Head of caudate nucleus (tissue), 42 donors: ENCODE measurements at regions not wholly inside any gene's neighbourhood (a gene's known extent, or its start where the extent isn't known, plus 50 kb on each side); places are given as distances from the start of the nearest gene placed in this dataset.
"Not testable (repeated sequence)": the region's sequence is repeated elsewhere in the genome, so short reads cannot be mapped to it uniquely, and the experiment has no call there.

Experiments used
- DNase-seq, 42 donors: peaks; one replicate each; pipeline versions ENCODE4 v3.0.0 to v3.0.0-alpha.2; 2020 to 2021; ENCODE audit warnings: mixed read lengths in 7 of 42
- intact Hi-C: fragments of 100-400 bp; cut with DNase I; formaldehyde crosslinking; loops from one replicate; pipeline ENCODE4 v1.15.0; 2022

DNA sequence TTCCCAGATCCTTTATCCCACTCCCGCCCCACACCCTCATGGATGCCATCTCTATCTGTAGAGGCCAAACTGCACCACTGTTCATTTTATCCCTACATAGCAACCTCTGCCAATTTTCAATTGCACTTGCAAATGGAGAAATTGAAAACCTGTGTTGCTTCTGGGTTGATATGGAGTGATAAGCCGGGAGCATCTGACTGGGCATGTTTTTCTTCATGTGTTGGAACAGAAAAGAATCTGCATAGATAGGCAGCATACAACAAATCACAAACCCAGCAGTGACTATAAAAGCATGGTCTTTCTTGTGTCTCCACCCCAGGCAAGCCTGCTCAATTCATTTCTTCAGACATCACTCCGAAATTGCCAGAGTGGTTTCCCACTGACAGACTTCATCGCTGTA is 608.8 kb upstream of the CAMK1G start:
- intact Hi-C loops: no loop called here
- DNase-seq: no peak

DNA sequence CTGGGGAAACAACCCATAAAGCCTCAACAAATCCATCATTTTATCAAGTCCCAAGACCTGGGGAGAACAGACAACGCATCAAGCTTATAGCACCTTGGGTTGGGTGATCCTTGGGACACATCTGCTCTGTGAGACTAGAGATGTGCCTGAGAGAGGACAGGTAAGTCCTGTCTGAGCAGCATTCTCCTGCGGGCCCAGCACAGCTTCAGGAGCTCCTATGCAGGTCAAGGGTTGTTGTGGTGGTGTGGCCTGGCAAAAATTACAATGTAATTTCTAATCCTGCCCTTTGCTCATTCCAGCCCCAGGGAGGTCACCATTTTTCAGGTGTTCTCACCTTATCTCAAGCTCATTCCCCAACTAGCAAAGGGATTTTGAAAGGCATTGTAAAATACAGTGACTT is 608.1 kb upstream of the CAMK1G start:
- DNase-seq: no peak
- intact Hi-C loops: no loop called here

GRCh38 chr1:208977012-208977411 is 606.5 kb upstream of the CAMK1G start:
- intact Hi-C loops: no loop called here
- no peak for DNase-seq

DNA sequence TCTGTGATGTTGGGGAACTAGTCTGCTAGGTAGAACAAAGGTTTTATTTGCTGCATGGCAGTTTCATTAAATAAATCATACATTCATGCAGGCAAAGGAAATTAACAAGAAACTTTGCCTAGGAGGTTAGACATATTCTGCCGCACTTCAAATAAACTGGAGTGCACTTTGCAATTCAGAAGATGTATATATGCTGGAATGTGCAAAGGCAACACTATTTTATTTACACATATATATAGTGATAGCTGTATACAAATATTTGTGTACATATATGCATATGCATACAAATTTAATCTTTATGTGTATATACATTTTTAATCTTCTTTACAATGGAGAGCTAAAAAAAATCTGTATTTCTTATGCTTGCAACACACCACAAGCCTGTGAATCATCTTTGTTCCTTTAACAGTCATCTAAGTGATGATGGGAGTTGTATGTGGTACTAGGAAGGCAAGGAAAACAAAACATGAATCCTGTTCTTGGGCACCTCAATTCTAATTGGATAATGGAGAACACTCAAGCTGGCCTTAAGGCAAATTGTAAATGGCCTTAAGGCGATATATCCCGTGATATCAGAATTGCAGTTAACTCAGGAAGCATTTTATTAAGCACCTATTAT is 605.8 kb upstream of the CAMK1G start:
- intact Hi-C loops: no loop called here
- no peak for DNase-seq

DNA sequence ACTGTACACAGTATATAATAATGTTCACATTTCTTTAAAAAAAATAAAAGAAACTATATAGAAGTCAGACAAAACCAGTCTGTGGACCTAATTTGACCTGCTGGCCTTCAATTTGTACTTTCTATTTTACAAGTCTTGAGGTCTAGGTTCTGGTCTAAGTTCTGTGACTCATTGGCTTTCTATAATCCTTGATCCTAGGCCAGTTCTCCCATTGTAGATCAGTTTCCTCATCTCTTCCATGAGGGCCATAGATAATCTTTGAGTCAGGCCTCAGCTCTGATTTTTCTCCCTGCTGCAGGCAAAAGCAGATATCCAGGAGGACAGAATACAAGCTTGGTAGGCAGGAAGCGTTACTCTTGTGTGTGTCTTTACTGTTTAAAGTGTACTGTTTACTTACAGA is 603.7 kb upstream of the CAMK1G start:
- no peak for DNase-seq
- intact Hi-C loops: no loop called here

- intact Hi-C loops: no loop called here
Measured at GRCh38 chr1:208980605-208981004, 602.9 kb upstream of the CAMK1G start.

DNA sequence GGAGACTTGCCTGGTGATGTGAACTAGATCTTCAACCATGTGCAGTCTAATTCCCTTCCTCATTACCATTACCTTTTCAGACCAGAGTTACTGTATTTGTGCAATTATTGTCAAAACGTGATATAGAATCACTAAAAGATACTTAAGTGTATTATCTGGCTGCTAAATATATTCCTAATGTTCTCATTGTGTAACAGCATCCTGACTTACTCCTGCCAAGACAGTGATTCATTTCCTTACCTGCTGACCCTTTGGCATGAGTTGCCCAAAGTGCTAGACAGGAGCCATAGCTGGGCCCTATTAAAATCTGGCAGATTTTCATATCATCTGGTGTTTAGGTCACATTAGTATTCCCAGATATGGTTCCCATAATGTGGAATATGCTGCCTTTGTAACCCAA is 598.3 kb upstream of the CAMK1G start:
- intact Hi-C loops: no loop called here
- DNase-seq: no peak

More at GRCh38 chr1:208980605-208981004, 602.9 kb upstream of the CAMK1G start:
- DNase-seq: peak in 1 of 42 donors; percentile 5

DNA sequence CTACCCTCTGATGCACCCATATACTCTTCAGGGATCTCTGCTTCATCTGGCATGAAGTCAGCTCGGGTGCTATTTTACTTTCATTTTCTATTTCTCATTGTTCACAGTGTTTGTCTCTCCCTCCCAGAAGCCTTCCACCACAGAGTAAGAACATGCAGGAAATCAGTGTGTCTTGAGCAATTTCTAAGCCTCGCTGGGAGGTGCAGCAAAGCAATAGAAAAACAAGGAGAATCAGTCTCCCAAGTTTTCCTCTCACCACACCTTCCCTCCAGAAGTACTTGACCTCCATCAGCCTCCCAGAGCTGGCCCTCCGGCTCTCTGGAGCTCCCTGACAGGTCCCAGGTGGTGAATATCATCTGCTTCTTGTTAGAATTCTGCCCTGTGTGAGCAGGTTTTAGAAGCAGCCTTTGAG is 594.7 kb upstream of the CAMK1G start:
- intact Hi-C loops: no loop called here
- peak in 2 of 42 donors; percentile 5 to 40 for DNase-seq

DNA sequence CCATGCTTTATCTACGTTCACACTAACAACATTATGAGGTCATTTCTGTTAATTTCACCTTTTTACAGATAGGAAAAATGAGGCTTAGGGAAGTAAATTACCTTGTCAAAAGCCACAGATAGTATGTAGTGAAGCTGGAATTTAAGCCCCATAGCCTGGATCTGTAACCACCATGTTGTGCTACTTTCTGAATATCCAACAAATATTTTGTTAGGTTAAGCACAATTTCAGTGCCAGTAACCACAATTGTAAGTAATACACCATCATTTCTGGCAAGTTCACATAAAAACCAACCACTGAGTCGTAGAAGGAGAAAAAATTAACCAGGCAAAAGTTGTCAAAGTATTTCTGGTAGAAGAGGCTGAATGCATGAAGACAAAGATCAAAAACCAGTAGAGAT is 593.1 kb upstream of the CAMK1G start:
- DNase-seq: no peak
- intact Hi-C loops: no loop called here

DNA sequence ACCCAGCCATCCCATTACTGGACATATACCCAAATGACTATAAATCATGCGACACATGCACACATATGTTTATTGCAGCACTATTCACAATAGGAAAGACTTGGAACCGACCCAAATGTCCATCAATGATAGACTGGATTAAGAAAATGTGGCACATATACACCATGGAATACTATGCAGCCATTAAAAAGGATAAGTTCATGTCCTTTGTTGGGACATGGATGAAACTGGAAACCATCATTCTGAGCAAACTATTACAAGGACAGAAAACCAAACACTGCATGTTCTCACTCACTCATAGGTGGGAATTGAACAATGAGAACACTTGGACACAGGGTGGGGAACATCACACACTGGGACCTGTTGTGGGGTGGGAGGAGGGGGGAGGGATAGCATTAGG is 586.5 kb upstream of the CAMK1G start:
- intact Hi-C loops, DNase-seq: not testable (repeated sequence)

DNA sequence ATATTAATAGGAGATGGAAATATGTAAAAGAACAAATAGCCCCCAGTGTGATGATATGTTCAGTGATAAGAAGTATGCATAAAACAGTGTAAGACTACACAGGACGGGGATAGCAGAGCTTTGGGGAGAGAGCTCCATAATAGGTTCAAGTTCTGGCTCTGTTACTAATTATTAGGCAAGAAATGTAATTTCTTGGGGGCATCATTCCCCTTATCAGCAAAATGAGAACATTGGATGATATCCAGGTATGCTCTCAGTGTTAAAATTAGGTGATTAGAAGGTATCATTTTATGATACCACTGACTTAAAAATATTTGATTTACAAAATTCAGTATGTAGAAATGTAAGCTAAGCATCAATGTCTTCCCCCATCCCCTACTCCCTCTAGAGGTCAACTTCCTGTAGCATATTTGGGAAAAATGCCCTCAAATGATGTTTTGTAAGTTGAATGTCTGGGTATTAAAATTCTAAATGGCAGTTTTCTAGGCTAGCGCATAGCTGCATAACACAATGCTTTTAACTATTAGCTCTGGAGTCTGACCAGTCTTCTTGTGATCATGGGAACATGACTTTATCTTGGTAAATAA is 585.7 kb upstream of the CAMK1G start:
- intact Hi-C loops: no loop called here
- no peak for DNase-seq

DNA sequence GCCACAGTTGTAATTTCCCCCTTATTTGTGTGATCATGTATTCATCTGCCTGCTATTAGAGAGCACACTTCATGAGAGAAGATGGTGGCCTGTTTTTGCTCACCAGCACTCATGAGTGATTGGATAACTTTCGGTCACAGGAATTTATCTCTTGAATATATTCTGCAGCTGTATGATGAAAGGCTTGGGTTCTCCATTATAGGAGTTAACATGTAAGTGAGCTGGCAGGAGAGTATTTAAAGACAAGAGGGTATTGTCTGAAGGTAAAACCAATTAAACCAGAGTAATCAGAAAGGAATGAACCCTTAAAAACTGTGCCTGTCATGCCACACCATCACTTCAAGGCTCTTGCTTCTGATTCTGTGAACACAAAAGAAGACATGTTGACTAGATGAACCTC is 574.9 kb upstream of the CAMK1G start:
- intact Hi-C loops: no loop called here

DNA sequence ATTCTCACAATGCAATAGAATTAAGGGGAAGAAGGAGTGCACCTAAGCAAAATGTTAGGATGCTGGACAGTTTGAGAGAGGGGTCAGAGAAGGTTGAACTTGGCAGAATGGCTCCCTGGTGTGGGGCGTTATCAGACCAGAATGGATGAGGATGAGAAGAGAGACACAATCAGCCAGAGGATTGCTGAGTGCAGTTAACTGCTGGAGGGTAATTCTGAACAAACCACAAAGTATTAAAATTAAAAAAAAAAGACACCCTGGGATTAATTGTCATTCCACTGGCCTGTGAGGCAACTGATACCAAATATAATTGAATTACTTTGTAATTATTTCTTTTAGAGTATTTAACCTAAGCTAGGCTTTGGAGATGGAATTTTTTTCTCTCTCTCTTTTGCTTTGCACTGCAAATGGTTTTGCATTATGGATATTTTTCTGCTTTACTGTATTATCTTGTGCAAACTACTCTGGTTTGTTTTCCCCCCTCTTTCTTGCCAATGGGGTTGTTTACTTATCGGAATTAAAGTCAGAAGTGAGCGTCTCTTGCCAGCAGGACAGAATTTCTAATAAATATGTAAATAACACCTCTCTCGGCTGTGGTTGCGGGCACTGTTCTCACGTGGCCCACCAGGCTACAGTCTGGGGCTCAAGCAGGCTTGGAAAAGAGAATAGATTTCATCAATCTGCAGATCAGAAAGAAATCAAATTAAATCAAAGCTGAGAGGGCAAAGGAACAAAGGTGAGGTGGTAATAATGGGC is 572.9 kb upstream of the CAMK1G start:
- no peak for DNase-seq
- intact Hi-C loops: no loop called here

More for the DNA sequence above, 574.9 kb upstream of the CAMK1G start:
- DNase-seq: no peak

GRCh38 chr1:209012443-209013196 is 570.9 kb upstream of the CAMK1G start:
- no peak for DNase-seq

GRCh38 chr1:209015092-209015491 is 568.4 kb upstream of the CAMK1G start:
- no peak for DNase-seq
- intact Hi-C loops: no loop called here

More at GRCh38 chr1:209012443-209013196, 570.9 kb upstream of the CAMK1G start:
- intact Hi-C loops: no loop called here

GRCh38 chr1:209021622-209022021 is 561.9 kb upstream of the CAMK1G start:
- DNase-seq: no peak
- intact Hi-C loops: no loop called here

DNA sequence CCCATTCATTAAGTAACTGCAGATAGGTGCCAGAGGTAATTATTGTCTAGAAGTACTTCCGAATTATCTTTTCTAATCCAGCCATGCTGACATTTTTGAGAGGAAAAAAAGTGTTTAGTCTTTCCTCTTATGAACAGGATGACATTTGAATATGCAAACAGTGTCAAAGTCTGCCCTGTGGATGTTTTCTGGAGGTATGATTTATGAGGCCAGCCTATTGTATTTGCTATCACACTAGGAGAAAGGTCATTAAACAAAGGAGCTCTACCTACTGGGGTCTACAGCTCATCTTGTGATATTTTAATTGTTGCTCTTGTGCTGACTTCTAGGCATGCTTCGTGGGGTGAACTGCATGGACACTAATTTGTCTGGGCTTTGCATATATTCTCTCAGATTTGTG is 559.7 kb upstream of the CAMK1G start:
- intact Hi-C loops: no loop called here
- no peak for DNase-seq

GRCh38 chr1:209029737-209030136 is 553.8 kb upstream of the CAMK1G start:
- DNase-seq: peak in 2 of 42 donors; percentile 9 to 15
- intact Hi-C loops: no loop called here

- DNase-seq: no peak
- intact Hi-C loops: no loop called here
Measured at GRCh38 chr1:209030454-209031167, 552.9 kb upstream of the CAMK1G start.
